ENCODE measurements at regions not wholly inside any gene's neighbourhood (a gene's known extent, or its start where the extent isn't known, plus 50 kb on each side); places are given as distances from the start of the nearest gene placed in this dataset.

- TF ChIP-seq ZNF462 (CRISPR knock-in tag; IDR thresholded peaks at IDR 0.05), result no peak
These were observed 153.5 kb upstream of the KLF12 start (continued) for GRCh38 chr13:74287724-74288169.

- H3K36me3 ChIP-seq (ENCODE audit: insufficient read depth), result no peaks in the 10 kb centered on the region
- H3K4me1 Mint-ChIP-seq, result no peaks in the 10 kb centered on the region; the same call in 1 of the 3 replicates
- no peaks in the 10 kb centered on the region for H3K36me3 Mint-ChIP-seq (ENCODE audit: low read depth)
- H3K4me3 ChIP-seq, result no peak overlapping the region
- no peak overlapping the region for H3K4me2 ChIP-seq
- no peaks in the 10 kb centered on the region for H3K4me1 ChIP-seq (ENCODE audit: insufficient read depth)
- H2AFZ ChIP-seq, result no peak overlapping the region
- no peak overlapping the region for H3K4me3 Mint-ChIP-seq
- TF ChIP-seq ZNF114 (CRISPR knock-in tag; IDR thresholded peaks at IDR 0.05), result no peak
- TF ChIP-seq POLR2AphosphoS5 (IDR thresholded peaks at IDR 0.05; ENCODE audit: low read depth), result no peak
- TF ChIP-seq CREB1 (CRISPR knock-in tag; IDR thresholded peaks at IDR 0.05; ENCODE audit: low read depth), result no peak
- no peak for TF ChIP-seq EZH2phosphoT487 (IDR thresholded peaks at IDR 0.05; ENCODE audit: unreplicated experiment)
- TF ChIP-seq STAT1 (IDR thresholded peaks at IDR 0.05; ENCODE audit: unreplicated experiment), result no peak
- no peak for TF ChIP-seq REST (IDR thresholded peaks at IDR 0.05; ENCODE audit: unreplicated experiment)
- H3K9me2 ChIP-seq (ENCODE audit: insufficient read depth), result no peaks in the 10 kb centered on the region
- no peaks in the 10 kb centered on the region for H3K9me3 Mint-ChIP-seq
- no peaks in the 10 kb centered on the region for H4K20me1 ChIP-seq (replicated peaks; ENCODE audit: insufficient read depth)
- no peaks in the 10 kb centered on the region for H3K27me3 ChIP-seq (ENCODE audit: insufficient read depth)
- H3K27ac ChIP-seq (ENCODE audit: low read depth), result no peak overlapping the region
- no peaks in the 10 kb centered on the region for H3F3A ChIP-seq (replicated peaks; ENCODE audit: low read depth)
- DNase-seq (ENCODE audit: low spot score) (no peak), ATAC-seq (no peak)
- no peak overlapping the region for H3K27ac Mint-ChIP-seq
- no peaks in the 10 kb centered on the region for H3K79me2 ChIP-seq (replicated peaks; ENCODE audit: insufficient read depth)
- no peaks in the 10 kb centered on the region for H3K27me3 Mint-ChIP-seq (ENCODE audit: insufficient read depth, low read depth, poor library complexity)
These were observed 146.7 kb upstream of the KLF12 start for GRCh38 chr13:74280795-74281490.
